ENCODE measurements at regions not wholly inside any gene's neighbourhood (a gene's known extent, or its start where the extent isn't known, plus 50 kb on each side); places are given as distances from the start of the nearest gene placed in this dataset.

GRCh38 chr12:107533218-107533617 is 152.4 kb upstream of the PWP1 start:
- no peak for DNase-seq

- no peak for DNase-seq
These were observed 149.0 kb upstream of the PWP1 start for GRCh38 chr12:107536613-107537012.

DNA sequence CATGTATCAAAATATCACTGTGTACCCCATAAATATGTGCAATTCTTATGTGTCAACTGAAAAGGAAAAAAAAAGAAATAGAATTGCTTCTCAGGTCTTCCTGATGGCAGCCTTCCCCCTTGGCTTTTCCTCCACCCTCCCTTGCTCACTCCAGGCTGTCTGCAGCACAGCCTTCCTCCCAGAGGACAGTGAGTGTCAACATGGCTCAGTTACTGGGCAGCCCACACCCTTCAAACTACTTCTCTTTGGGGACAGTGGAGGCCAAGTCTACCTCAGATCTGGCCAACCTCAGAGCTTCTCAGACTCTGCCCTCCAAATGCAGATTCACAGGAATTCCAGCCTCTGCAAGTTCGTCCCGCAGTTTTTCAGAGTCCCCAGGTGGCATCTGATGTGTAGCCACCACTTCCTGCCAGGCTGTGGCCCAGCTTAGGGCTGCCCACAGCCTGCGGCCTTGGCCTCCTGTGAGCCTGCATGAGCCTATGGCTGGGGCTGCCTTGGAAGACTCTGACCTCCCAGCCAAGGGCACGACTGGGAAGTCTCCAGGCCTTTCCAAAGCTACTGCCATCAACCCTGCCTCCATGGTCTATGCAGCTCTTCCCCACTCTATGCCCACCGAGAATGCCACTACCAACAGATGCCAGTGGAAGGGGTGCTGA is 148.0 kb upstream of the PWP1 start:
- DNase-seq, result no peak

GRCh38 chr12:107539196-107539939 is 146.2 kb upstream of the PWP1 start:
- DNase-seq, result no peak

DNA sequence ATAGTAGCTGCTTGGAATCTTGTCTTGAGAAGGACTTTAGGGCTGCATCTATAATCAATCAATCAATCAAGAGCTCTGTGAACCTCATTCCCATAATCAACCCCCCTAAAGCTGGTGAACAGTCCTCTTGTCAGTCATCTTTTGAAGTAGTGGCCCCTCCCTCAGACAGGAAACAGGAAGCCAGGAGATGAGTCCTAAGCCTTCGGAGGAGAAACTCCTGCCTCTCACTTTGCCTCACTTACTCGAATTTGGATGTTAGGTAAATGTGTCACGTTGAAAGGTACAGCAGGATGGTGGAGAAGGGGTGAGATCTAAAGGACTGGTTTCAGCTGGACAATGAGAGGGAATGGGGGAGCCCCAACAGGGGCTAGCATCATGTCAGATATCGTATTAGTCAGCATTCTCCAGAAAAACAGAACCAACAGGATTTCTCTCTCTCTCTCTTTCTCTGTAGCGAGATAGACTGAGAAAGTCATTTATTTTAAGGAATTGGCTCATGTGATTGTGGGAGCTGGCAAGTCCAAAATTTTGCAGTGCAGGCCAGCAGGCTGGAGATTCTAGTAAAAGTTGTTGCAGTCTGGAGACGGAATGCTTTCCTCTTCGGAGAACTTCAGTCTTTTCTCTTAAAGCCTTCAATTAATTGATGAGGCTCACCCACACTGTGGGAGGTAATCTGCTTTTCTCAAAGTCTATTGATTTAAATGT is 144.4 kb upstream of the PWP1 start:
- no peak for DNase-seq

DNA sequence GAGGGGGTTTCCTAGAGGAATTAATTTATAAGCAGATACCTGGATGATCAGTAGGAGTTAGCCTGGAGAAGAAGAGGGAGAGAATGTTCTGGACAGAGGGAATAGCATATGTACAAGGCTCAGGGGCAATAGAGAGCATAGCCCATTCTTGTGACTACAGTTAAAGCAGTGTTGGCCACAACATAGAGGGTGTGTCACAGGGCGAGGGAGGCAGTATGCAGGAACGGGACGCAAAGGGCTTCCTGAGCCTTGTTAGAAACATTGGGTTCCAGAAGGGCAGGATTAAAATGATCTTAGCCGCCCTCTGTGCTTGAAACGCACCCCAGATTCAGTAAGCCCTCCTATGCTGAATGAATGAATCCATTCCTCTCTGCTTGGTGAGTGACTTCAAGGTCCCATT is 142.2 kb upstream of the PWP1 start:
- no peak for DNase-seq

DNA sequence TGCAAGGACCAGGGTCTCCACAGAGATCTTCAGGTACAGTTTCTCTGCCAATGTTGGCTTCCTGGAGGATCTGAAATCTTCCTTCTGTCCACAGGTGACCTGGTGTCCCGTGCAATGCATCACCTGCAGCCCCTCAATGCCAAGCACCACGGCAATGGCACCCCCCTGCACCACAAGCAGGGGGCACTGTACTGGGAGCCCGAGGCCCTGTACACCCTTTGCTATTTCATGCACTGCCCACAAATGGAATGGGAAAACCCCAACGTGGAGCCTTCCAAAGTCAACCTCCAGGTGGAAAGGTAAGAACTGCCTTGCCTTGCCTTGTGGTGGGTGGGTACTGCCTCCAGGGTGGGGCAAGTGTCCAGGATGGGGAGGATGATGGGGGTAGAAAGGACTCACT is 141.8 kb upstream of the PWP1 start:
- no peak for DNase-seq

GRCh38 chr12:107544937-107545336 is 140.7 kb upstream of the PWP1 start:
- no peak for DNase-seq

DNA sequence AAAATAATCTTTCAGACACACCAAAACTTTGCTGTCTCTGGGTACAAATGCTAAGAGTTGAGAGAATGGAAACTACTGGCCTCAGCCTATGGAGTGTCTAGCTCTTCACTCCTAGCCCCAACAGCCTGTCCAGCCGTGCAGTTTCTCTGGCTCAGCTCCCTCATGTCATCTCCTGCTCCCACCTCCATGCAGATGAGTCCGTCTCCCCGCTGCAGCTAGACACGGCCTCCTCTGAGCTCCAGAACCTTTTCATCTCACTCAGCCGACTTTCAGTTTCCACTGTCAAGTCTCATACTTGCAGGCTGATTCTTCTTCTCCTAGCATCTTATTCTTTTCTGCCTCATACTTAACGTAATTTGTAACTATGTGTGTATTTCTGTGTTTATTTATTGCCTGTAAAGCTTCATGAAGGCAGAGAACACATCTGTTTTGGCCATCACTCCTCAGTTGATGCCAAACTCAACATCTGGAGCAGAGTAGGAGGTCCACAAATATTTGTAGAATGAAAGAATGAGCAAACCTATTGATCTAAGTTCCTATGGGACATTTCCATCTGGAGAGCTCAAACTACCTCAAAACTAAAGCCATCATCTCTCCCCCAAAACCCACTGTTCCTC is 139.8 kb upstream of the PWP1 start:
- DNase-seq, result no peak

- DNase-seq, result no peak
These were observed 138.2 kb upstream of the PWP1 start for GRCh38 chr12:107547389-107547788.

DNA sequence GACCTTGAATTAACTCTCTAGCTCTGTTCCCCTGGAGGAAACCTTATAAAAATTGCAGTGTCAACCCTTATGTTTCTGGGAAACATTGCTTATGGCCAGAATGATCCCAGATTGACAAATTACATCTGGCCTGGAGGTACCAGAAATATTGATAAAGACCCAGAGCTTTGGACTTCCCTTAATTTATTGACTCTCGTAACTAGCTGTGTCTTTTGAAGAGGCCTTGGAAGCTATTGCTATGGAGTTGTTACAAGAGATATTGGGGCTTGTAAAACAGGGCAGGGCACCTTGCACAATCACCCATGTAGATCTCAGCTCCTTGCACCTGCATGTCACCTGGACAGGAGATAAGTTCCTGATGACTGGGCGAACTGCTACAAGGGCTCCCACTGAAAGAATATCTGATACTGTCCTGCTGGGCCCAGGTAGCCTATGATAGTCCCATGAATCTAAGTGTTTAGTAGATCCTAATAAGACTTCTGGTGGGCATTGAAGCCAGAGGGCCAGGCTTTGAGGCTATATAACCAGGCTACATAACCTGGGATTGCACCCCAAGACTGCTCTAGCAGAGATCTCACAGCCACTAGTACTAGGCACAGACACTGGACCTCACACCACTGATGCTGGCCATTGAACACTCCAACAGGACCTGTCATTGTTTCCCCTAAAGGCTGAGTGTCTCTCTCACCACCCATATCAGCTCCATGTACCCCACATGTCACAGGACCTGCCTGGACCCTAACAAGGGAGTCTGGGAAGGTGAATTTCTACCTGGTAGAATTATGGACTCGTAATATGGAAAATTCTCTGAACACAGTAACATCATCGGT is 135.7 kb upstream of the PWP1 start:
- no peak for DNase-seq

DNA sequence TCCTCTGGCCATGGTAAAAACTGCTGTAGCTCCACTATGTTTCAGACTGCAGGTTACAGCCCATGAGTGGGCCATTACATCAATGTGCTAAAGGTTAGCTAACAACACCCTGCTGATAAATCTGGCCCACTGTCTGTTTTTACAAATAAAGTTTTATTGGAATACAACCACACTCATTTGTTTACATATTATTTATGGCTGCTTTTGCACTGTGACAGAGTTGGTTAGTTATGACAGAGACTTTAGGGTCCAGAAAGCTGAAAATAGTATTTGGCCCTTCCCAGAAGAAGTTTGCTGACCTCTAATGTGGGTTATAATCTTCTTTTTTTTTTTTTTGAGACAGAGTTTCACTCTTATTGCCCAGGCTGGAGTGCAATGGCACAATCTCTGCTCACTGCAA is 134.2 kb upstream of the PWP1 start:
- no peak for DNase-seq

DNA sequence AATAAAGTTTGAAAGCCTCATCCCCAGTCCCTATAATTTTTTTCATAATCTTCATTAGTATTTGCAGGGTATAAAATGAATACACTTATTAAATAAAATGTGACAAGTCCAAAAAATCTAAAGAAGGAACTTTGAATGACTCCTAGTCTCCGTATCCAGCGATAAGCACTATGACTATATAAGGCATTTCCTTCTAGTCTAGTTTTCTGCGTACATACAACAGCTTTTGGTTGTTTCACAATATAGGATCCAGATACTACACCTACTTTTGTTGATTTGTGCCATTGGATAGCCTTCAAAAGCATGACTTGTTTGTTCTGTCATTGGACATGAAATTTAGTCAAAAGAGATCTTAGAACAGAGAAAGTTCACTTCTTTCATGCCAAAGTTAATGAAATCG is 133.3 kb upstream of the PWP1 start:
- no peak for DNase-seq

DNA sequence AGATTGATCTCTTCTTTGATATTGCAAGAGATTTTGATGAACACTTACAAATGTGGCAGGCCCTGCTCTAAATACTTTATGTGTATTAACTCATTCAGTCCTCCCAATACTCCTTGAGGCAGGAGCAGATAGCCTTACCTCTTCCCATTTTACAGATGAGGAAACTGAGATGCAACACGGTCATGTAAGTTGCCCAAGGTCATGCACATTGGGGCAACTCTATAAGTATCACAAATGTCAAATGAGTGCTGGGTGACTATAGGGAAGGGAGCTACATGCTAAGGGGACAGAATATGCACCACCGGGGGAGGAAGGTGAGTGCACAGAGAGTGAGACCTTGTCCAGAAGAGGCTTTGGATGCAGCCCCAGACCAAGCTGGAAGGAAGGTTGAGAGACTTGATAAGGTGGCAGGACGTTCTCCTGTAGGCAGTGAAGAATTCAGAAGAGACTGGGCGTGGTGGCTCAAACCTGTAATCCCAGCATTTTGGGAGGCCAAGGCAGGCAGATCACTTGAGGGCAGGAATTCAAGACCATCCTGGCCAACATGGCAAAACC is 132.3 kb upstream of the PWP1 start:
- no peak for DNase-seq

DNA sequence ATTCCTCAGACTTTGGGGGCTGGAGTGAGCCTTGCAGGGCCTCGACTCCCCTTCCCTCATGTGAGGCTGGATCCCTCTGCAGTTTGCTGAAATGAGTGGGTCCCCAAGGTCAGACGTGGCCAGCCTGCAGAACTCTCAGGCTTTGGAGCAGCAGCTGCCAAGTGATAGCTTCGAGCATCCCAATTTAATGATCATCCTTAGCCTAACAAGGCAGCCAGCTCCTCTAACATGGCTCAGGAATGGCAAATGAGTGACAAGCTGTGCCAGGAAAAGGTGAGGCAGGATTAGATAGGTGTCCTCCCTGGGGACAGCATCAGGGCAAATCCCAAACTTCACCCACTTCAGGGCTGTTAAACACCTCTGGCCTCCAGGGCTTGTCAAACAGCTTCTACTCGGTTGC is 130.7 kb upstream of the PWP1 start:
- DNase-seq, result no peak

GRCh38 chr12:107557026-107557425 is 128.6 kb upstream of the PWP1 start:
- DNase-seq, result no peak

GRCh38 chr12:107557589-107558100 is 128.0 kb upstream of the PWP1 start:
- DNase-seq, result no peak

GRCh38 chr12:107558141-107558815 is 127.3 kb upstream of the PWP1 start:
- DNase-seq, result no peak

- no peak for DNase-seq
These were observed 126.7 kb upstream of the PWP1 start for GRCh38 chr12:107558816-107559382.

GRCh38 chr12:107560165-107560898 is 125.3 kb upstream of the PWP1 start:
- DNase-seq, result no peak

DNA sequence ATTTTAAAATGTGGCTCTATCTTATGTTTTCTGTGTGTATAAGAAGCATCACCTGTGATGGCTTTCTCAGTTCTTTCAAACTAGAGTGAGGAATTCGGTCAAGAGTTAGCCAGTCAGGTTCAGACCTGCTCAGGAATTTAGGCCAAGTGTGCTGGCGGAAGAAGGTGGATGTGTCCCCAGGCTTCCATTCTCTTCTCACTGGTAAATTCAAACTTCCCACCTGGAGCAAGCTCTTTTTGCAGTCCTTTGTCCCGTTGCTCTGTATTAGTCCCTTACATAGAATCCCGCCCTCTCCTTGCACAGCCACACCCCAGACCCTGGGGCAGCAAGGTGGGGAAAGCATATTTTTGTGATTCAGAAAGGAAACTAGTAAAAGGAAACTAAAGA is 124.7 kb upstream of the PWP1 start:
- DNase-seq, result no peak
